ENCODE measurements at regions not wholly inside any gene's neighbourhood (a gene's known extent, or its start where the extent isn't known, plus 50 kb on each side); places are given as distances from the start of the nearest gene placed in this dataset.

- H3K4me1 ChIP-seq (replicated peaks in 1 of 2; ENCODE audit: control insufficient read depth in 2 of 2, insufficient read depth in 2 of 2, low read length in 2 of 2): no peaks in the 10 kb centered on the region
- FAIRE-seq: no peak
- TF ChIP-seq CBX2 (IDR thresholded peaks at IDR 0.05; ENCODE audit: insufficient read depth, low read length, poor library complexity, severe bottlenecking): no peak
- no peak for TF ChIP-seq CHCHD3 (CRISPR knock-in tag; IDR thresholded peaks at IDR 0.05)
- TF ChIP-seq ZBTB7A (IDR thresholded peaks at IDR 0.05; ENCODE audit: borderline replicate concordance, control insufficient read depth, low read depth, low read length): no peak
- no peak for TF ChIP-seq TBP (optimal IDR thresholded peaks at IDR 0.05; ENCODE audit: low read depth, low read length)
- no peak for TF ChIP-seq XRCC4 (IDR thresholded peaks at IDR 0.05; ENCODE audit: extremely low read depth, insufficient read depth, insufficient read length)
- no peak for TF ChIP-seq MYBL2 (IDR thresholded peaks at IDR 0.05; ENCODE audit: low read depth)
- no peak for TF ChIP-seq MYBL2 (CRISPR knock-in tag; IDR thresholded peaks at IDR 0.05; ENCODE audit: borderline replicate concordance)
- no peak for TF ChIP-seq CREB3 (tag; conservative IDR thresholded peaks at IDR 0.05; ENCODE audit: low read depth)
- no peak for TF ChIP-seq GABPA (tag; conservative IDR thresholded peaks at IDR 0.05; ENCODE audit: low read depth)
- no peak for TF ChIP-seq CBX8 (IDR thresholded peaks at IDR 0.05; ENCODE audit: borderline replicate concordance, extremely low read depth, low read depth, low read length, poor library complexity, severe bottlenecking)
- no peak for TF ChIP-seq SMAD1 (IDR thresholded peaks at IDR 0.05; ENCODE audit: low read depth, low read length, partially characterized antibody)
- no peak for TF ChIP-seq ZBTB5 (IDR thresholded peaks at IDR 0.05)
- TF ChIP-seq NCOA4 (IDR thresholded peaks at IDR 0.05; ENCODE audit: partially characterized antibody): no peak
- TF ChIP-seq PHF21A (IDR thresholded peaks at IDR 0.05; ENCODE audit: borderline replicate concordance, low read depth): no peak
- no peak for TF ChIP-seq SMARCA5 (IDR thresholded peaks at IDR 0.05)
- no peak for TF ChIP-seq ZFPM2 (CRISPR knock-in tag; IDR thresholded peaks at IDR 0.05)
- TF ChIP-seq ZNF24 (IDR thresholded peaks at IDR 0.05): no peak
- no peaks in the 10 kb centered on the region for H3K27me3 ChIP-seq (ENCODE audit: control insufficient read depth in 2 of 2, insufficient read depth in 2 of 2, low read length in 2 of 2)
- WGBS (ENCODE audit: insufficient coverage, low coverage, missing lambda C conversion rate): 6% methylated on average over 1 of the region's 1 CpG
- no peak overlapping the region for H3K9ac ChIP-seq (ENCODE audit: insufficient read depth in 1 of 2, low read depth in 2 of 2, low read length in 2 of 2)
- no peak overlapping the region for H3K27ac ChIP-seq (ENCODE audit: extremely low read depth, low read depth, low read length)
- DNase-seq (ENCODE audit: extremely low read depth in 1 of 4, low spot score in 3 of 4): no peak
- intact Hi-C loops (cut with micrococcal nuclease): no loop called here
- BruUV-seq (replicated peaks): no TSS peak
- ChIA-PET POLR2A (no interaction called here), CTCF (ENCODE audit: low intra/inter-chr PET ratio) (no interaction called here)
- no peaks in the 10 kb centered on the region for H3K36me3 ChIP-seq (ENCODE audit: control insufficient read depth, insufficient read depth, low read length)
- ATAC-seq: no peak
- H2AFZ ChIP-seq (ENCODE audit: low read depth, low read length): no peak overlapping the region
- H3K4me3 ChIP-seq: no peak overlapping the region
- no peaks in the 10 kb centered on the region for H3K9me1 ChIP-seq (ENCODE audit: control insufficient read depth, insufficient read depth, low read length)
- no peaks in the 10 kb centered on the region for H4K20me1 ChIP-seq (replicated peaks; ENCODE audit: control insufficient read depth, insufficient read depth, low read length)
- in situ Hi-C loops (cut with MboI): no loop called here
- H3K4me2 ChIP-seq (ENCODE audit: insufficient read depth, low read length): no peak overlapping the region
- no peaks in the 10 kb centered on the region for H3K9me3 ChIP-seq (replicated peaks; ENCODE audit: control insufficient read depth, insufficient read depth, low read depth, low read length)
- no peaks in the 10 kb centered on the region for H3K79me2 ChIP-seq (ENCODE audit: control insufficient read depth, insufficient read depth, low read length)
Measured at GRCh38 chr5:33203931-33204330, 236.8 kb upstream of the TARS1 start.
